ENCODE measurements at regions not wholly inside any gene's neighbourhood (a gene's known extent, or its start where the extent isn't known, plus 50 kb on each side); places are given as distances from the start of the nearest gene placed in this dataset.

DNA sequence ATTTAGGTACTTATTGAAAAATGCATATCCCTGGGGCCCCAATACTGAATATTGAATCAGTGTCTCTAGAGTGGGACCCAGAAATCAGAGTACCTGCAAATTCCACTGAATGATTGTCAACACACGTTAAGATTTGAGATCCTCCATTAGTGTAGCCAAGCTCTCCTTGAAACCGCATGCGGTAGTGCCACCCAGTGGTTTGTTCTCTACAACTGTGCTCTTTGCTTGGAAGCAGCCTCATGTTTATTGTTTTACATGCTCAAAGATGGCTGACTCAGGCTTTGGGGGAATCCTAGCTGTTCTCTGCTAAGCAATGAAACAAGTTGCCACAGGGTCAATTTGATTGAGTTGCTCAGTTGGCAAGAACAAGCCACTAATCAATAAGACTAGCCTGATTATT, 340.2 kb upstream of the CELF2 start:
- CTCF ChIA-PET: no interaction called here

DNA sequence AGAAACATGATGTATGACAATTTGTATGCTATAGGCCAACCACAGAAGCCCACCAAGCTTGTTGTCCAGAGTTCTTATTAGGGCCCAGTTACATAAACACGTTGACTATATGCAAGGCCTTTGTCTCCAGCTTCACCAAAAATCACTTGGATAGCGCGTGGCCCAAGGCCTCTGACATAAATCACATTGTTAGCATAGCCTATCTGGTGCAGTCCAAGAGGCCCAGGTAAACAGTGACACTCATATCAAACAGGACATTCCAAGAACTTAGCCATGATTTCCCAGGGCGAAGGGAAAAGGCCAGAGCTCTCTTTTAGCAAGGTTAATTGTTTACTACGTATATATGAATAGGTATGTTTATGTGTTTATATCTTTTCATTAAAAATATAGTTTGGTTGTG, 337.2 kb upstream of the CELF2 start:
- ChIA-PET POLR2A (no interaction called here), CTCF (interaction anchor here (1.0 kb wide), 1 partner anchor 10 kb away, joined by 3 read pairs; no protein-coding TSS in a partner anchor)
- no peak overlapping the region for H3K4me2 ChIP-seq
- no peak overlapping the region for H3K4me3 ChIP-seq
- H3K9me3 ChIP-seq: 0 out of 3 replicates have a peak, but pooled peaks cover under 1% of the 10 kb centered on the region
- TF ChIP-seq HOXB13 (CRISPR knock-in tag; IDR thresholded peaks at IDR 0.05; ENCODE audit: low read depth): no peak
- no peak overlapping the region for H3K27ac ChIP-seq
- DNase-seq (ENCODE audit: low read depth in 1 of 2, low spot score in 1 of 2) (no peak), ATAC-seq (no peak), FAIRE-seq (no peak)
- no peaks in the 10 kb centered on the region for H3K4me1 ChIP-seq
- 5% methylated on average over 5 of the region's 5 CpGs for WGBS (ENCODE audit: missing lambda C conversion rate)

More for the DNA sequence above, 340.2 kb upstream of the CELF2 start:
- H3K4me2 ChIP-seq: no peak overlapping the region
- no peaks in the 10 kb centered on the region for H3K9me3 ChIP-seq
- ATAC-seq: no peak
- peak in 1 of 2 experiments; percentile 24 for DNase-seq (ENCODE audit: low read depth in 1 of 2, low spot score in 1 of 2)
- TF ChIP-seq HEYL (CRISPR knock-in tag; IDR thresholded peaks at IDR 0.05): no peak
- TF ChIP-seq, protein P1, sequence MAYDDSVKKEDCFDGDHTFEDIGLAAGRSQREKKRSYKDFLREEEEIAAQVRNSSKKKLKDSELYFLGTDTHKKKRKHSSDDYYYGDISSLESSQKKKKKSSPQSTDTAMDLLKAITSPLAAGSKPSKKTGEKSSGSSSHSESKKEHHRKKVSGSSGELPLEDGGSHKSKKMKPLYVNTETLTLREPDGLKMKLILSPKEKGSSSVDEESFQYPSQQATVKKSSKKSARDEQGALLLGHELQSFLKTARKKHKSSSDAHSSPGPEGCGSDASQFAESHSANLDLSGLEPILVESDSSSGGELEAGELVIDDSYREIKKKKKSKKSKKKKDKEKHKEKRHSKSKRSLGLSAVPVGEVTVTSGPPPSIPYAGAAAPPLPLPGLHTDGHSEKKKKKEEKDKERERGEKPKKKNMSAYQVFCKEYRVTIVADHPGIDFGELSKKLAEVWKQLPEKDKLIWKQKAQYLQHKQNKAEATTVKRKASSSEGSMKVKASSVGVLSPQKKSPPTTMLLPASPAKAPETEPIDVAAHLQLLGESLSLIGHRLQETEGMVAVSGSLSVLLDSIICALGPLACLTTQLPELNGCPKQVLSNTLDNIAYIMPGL (CRISPR knock-in tag; IDR thresholded peaks at IDR 0.05; ENCODE audit: borderline replicate concordance): no peak
- TF ChIP-seq CHD4 (IDR thresholded peaks at IDR 0.05; ENCODE audit: borderline replicate concordance): no peak
- no peak for TF ChIP-seq SMC3 (IDR thresholded peaks at IDR 0.05)
- no peak for TF ChIP-seq ZNF302 (CRISPR knock-in tag; IDR thresholded peaks at IDR 0.05)
- TF ChIP-seq, protein P2, sequence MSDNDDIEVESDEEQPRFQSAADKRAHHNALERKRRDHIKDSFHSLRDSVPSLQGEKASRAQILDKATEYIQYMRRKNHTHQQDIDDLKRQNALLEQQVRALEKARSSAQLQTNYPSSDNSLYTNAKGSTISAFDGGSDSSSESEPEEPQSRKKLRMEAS (IDR thresholded peaks at IDR 0.05): no peak
- TF ChIP-seq HOXA7 (CRISPR knock-in tag; IDR thresholded peaks at IDR 0.05): no peak
- no peak for TF ChIP-seq POLR2AphosphoS2 (conservative IDR thresholded peaks at IDR 0.05; ENCODE audit: low read length)
- TF ChIP-seq KDM1A (IDR thresholded peaks at IDR 0.05; ENCODE audit: low read depth): no peak
- TF ChIP-seq FOSB (CRISPR knock-in tag; IDR thresholded peaks at IDR 0.05): no peak
- TF ChIP-seq, protein P3, sequence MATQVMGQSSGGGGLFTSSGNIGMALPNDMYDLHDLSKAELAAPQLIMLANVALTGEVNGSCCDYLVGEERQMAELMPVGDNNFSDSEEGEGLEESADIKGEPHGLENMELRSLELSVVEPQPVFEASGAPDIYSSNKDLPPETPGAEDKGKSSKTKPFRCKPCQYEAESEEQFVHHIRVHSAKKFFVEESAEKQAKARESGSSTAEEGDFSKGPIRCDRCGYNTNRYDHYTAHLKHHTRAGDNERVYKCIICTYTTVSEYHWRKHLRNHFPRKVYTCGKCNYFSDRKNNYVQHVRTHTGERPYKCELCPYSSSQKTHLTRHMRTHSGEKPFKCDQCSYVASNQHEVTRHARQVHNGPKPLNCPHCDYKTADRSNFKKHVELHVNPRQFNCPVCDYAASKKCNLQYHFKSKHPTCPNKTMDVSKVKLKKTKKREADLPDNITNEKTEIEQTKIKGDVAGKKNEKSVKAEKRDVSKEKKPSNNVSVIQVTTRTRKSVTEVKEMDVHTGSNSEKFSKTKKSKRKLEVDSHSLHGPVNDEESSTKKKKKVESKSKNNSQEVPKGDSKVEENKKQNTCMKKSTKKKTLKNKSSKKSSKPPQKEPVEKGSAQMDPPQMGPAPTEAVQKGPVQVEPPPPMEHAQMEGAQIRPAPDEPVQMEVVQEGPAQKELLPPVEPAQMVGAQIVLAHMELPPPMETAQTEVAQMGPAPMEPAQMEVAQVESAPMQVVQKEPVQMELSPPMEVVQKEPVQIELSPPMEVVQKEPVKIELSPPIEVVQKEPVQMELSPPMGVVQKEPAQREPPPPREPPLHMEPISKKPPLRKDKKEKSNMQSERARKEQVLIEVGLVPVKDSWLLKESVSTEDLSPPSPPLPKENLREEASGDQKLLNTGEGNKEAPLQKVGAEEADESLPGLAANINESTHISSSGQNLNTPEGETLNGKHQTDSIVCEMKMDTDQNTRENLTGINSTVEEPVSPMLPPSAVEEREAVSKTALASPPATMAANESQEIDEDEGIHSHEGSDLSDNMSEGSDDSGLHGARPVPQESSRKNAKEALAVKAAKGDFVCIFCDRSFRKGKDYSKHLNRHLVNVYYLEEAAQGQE (IDR thresholded peaks at IDR 0.05): no peak
- no peak for TF ChIP-seq RNF2 (IDR thresholded peaks at IDR 0.05; ENCODE audit: borderline replicate concordance, low read depth)
- no peak for TF ChIP-seq NR3C1 (IDR thresholded peaks at IDR 0.05)
- no peak for TF ChIP-seq NFE2L2 (conservative IDR thresholded peaks at IDR 0.05; ENCODE audit: low read length)
- no peak for TF ChIP-seq MYC (IDR thresholded peaks at IDR 0.05; ENCODE audit: borderline replicate concordance, low read length)
- TF ChIP-seq HOXB13 (CRISPR knock-in tag; IDR thresholded peaks at IDR 0.05; ENCODE audit: low read depth): no peak
- TF ChIP-seq POLR2A (IDR thresholded peaks at IDR 0.05; ENCODE audit: low read length): no peak
- TF ChIP-seq BHLHE40 (IDR thresholded peaks at IDR 0.05; ENCODE audit: low read depth, low read length): no peak
- POLR2A ChIA-PET: no interaction called here
- no peak overlapping the region for H3K4me3 ChIP-seq
- WGBS (ENCODE audit: missing lambda C conversion rate): 61% methylated on average over 3 of the region's 3 CpGs
- no peaks in the 10 kb centered on the region for H3K4me1 ChIP-seq
- no peak for FAIRE-seq
- no peak overlapping the region for H3K27ac ChIP-seq

DNA sequence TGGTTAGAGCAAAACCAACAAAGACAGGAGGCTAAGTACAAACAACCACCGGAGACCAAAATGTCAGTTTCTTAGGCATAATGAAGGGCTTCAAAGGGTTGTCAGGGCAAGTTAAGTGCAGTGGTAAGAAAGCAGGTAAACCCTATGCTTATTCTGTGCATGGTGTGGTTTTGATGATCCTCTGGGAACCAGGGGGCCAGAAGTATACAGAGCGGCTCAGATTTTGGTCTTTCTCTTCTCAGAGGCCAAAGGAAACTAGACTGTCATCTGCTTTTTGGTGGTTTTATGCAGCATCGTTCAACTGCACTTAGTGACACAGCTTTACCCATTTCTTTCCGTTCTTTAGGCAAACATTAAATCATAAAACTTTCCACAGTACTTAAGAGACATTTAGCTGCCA, 332.7 kb upstream of the CELF2 start:
- H3K4me1 ChIP-seq: no peaks in the 10 kb centered on the region
- no peak overlapping the region for H3K27ac ChIP-seq
- no peak overlapping the region for H3K4me2 ChIP-seq
- H3K9me3 ChIP-seq: 0 out of 3 replicates have a peak, but pooled peaks cover 5% of the 10 kb centered on the region
- ChIA-PET POLR2A (no interaction called here), CTCF (interaction anchor here (1.2 kb wide), 1 partner anchor 21 kb away, joined by 5 read pairs; no protein-coding TSS in a partner anchor)
- DNase-seq (ENCODE audit: low read depth in 1 of 2, low spot score in 1 of 2) (no peak), FAIRE-seq (no peak), ATAC-seq (no peak)
- no peak overlapping the region for H3K4me3 ChIP-seq
- WGBS (ENCODE audit: missing lambda C conversion rate): 19% methylated on average over 4 of the region's 4 CpGs
- TF ChIP-seq ESRRA (IDR thresholded peaks at IDR 0.05; ENCODE audit: borderline replicate concordance, low read length) (no peak), NPAS2 (CRISPR knock-in tag; IDR thresholded peaks at IDR 0.05; ENCODE audit: borderline replicate concordance) (no peak), PHF8 (IDR thresholded peaks at IDR 0.05; ENCODE audit: borderline replicate concordance, low read depth) (no peak), JUNB (IDR thresholded peaks at IDR 0.05) (no peak), RNF2 (IDR thresholded peaks at IDR 0.05; ENCODE audit: borderline replicate concordance, low read depth) (no peak), NFE2L2 (conservative IDR thresholded peaks at IDR 0.05; ENCODE audit: low read length) (no peak), KDM5A (IDR thresholded peaks at IDR 0.05) (no peak), TP53 (CRISPR knock-in tag; IDR thresholded peaks at IDR 0.05) (no peak), ZSCAN20 (CRISPR knock-in tag; IDR thresholded peaks at IDR 0.05) (no peak), MYC (IDR thresholded peaks at IDR 0.05; ENCODE audit: borderline replicate concordance, low read length) (no peak), POLR2AphosphoS2 (conservative IDR thresholded peaks at IDR 0.05; ENCODE audit: low read length) (no peak)
- TF ChIP-seq, protein P1 (CRISPR knock-in tag; IDR thresholded peaks at IDR 0.05; ENCODE audit: borderline replicate concordance): no peak
- TF ChIP-seq, protein P4, sequence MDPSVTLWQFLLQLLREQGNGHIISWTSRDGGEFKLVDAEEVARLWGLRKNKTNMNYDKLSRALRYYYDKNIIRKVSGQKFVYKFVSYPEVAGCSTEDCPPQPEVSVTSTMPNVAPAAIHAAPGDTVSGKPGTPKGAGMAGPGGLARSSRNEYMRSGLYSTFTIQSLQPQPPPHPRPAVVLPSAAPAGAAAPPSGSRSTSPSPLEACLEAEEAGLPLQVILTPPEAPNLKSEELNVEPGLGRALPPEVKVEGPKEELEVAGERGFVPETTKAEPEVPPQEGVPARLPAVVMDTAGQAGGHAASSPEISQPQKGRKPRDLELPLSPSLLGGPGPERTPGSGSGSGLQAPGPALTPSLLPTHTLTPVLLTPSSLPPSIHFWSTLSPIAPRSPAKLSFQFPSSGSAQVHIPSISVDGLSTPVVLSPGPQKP (IDR thresholded peaks at IDR 0.05; ENCODE audit: low read depth, low read length): no peak
